ENCODE measurements at regions not wholly inside any gene's neighbourhood (a gene's known extent, or its start where the extent isn't known, plus 50 kb on each side); places are given as distances from the start of the nearest gene placed in this dataset.
"Not testable (repeated sequence)": the region's sequence is repeated elsewhere in the genome, so short reads cannot be mapped to it uniquely, and the experiment has no call there.

DNA sequence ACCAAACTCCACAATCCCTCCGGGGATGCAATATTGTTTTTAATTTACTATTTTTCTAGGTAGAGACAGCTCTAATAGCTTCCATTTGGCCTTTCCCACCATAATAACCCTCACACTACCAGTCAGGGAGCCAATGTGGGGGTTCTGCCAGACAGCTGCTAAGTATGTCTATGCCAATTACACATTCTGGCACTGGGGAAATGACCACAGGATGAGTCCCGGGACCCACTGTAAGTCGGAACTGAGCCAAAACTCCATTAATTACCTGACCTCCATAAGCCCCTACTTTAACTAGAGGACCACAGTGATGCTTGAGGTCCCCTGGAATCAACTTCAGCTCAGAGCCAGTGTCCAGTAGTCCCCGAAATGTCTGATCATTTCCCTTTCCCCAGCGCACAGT is 95.2 kb upstream of the USP25 start:
- not testable (repeated sequence) for DNase-seq

DNA sequence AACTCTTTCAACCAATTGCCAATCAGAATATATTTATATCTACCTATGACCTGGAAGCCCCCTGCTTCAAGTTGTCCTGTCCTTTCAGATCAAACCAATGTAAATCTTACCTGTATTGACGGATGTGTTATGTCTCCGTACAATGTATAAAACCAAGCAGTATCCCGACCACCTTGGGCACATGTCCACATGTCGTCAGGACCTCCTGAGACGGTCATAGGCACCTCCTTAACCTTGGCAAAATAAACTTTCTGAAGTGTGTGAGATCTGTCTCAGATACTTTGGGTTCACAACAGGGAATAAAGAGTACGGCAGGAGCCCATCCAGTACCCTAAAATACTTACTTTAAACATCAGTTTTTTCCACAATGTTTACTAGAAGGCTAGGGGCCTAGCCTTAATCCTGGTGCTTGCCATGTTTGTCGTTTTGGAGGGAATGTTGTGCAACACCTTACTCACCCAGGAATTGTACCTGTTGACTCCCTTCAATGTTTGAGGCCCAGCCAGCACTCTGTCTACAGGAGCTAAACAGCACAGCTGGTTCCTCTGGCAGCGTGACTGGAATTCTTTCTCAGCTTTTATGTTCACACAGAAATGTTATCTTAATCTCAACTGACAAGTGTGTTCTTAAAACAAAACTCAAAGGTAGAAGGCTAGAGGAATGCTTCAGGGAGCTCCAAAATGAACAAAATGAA is 90.8 kb upstream of the USP25 start:
- DNase-seq: no peak

DNA sequence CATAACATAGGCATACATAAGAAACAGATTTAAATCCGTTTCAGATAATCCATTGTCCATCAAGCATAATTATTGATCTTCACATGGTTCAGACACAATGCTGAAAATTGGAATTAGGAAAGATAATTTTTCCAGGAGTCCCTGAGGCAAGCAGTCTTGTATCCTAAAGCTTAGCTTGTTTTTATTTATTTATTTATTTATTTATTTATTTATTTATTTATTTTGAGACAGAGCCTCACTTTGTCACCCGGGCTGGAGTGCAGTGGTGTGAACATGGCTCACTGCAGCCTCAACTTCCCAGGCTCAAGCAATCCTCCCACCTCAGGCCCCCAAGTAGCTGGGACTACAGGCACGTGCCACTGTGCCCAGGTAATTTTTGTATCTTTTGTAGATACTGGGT is 89.7 kb upstream of the USP25 start:
- not testable (repeated sequence) for DNase-seq

DNA sequence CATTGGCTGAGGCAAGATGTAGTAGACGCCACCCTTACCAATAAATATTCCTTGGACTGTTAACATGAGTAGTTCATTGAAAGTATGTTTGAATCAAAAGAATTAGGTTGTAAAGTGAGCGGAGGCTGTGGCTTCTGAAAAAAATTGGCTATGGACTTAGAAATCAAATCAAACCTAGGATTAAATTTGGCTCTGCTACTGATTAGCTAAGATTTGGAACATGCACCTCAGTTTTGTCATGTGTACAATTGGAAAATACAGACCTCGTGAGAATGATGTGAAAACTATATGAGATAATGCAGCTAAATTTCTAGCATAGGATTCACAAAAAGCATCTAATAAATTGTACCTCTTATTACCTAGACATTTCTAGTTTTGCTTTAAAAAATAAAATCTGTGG is 85.3 kb upstream of the USP25 start:
- DNase-seq: no peak

DNA sequence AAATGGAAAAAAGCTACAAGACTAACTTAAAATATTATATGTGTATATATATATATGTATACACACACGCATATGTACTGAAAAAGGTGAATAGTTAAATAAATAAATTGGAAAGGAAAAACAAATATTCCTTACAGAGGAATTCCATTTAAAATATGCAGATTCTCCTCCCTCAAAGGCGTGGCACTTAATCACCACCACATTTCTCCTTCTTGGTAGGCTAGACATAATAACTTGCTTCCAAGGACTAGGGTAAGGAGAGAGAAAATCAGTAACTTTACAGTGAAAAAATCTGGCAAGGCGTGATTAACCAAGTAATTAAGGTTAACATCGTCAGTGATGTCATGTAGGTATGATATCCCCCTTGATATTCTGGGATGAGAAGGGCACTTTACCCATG is 84.0 kb upstream of the USP25 start:
- DNase-seq: no peak

DNA sequence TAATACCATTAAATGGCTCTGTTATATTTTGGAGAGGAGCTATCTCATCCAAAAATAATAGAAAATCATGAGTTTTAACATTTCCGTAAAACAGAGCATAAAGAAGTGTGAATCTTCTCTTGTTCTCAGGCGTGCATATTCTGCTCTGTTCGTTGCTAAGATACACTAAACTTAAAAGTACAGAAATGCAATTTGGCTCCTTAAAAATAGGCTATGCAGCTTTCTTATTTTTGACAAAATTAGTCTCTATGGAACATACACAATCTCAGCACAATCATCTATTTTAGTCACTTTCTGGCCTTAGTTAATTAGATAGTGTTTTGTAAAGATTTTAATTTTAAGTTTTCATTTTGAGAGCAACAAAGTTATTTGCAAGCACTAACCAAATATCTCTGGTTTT is 79.0 kb upstream of the USP25 start:
- no peak for DNase-seq

DNA sequence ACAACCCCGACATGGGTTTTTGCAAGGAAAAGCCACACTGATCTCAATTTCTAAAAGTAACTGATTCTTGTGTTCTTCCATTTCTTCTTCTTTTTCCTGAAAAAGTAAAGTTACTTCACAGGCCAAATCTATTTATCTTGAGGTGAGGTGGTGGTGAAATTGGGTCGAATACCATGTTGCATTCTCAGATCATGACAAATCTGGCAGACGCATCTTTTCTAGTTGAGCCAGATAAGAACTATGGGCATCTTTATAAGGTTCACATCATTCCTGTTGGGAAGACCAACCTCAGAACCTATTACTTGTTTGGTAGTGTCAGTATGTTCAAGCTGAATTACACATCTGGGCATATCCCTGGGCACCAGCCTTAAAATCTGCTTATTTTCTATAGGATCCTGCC is 78.6 kb upstream of the USP25 start:
- no peak for DNase-seq

DNA sequence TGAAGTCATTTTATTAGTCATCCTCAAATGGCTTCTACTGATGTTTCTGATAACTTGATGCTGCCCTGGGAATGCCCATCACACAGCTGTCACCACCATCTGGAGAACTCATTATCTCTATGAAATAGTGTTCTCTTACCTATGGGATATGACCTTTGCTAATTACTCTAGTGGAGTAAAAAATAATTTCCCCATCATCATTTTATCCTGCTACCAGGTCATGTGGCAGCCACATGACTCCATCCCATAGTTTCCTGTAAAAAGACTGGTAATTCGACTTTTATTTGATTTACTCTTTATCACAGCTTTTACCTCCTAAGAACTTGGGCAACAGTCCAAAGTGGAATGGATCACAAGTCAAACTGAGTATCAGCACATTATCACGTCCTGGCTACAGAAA is 76.1 kb upstream of the USP25 start:
- no peak for DNase-seq

DNA sequence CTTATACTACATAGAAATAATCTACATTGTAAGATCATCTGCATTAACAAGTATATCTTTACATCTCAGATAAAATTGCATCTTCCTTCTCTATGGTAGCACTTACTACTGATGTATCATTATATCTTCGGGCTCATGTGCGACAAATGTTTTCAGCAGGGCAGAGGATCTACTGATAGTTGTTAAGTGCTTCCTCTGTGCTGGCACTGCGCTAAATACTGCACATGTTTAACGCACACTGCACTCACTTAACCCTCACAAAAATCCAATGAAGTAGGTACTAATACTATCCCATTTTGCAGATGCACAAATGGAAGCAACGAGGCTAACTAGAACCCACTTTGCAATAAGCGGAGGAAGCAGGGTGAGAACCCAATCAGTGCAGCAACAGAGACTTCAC is 75.6 kb upstream of the USP25 start:
- DNase-seq: no peak

DNA sequence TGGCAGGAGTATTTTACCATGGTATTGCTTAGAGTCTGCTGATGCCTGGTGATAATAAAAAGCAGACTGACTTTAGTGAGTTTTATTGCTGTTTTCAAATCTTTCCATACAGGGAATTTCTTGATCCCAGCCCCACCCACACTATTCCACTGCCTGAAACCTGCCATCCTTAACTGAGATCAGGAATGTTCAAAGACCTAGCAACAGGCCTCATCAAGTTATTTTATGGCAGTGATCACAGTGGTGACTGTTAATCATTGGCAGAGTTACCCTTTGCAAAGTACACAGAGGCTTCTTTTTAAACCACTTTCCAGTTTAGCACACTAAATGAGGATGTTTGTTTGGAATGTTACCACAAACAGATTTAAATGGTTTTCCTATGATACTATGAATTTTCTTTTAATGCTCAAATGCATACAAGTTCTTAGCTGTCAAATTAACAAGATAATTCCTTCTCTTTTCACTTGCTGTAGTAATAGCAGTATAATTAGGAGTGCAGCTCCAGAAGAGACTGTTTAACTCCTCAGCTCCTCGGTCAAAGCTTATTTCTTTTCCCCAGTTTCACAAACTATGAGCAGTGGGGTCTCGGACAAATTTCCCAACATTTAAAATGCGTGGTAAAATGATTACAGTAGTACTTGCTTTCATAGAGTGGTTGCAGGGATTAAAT is 69.9 kb upstream of the USP25 start:
- no peak for DNase-seq

DNA sequence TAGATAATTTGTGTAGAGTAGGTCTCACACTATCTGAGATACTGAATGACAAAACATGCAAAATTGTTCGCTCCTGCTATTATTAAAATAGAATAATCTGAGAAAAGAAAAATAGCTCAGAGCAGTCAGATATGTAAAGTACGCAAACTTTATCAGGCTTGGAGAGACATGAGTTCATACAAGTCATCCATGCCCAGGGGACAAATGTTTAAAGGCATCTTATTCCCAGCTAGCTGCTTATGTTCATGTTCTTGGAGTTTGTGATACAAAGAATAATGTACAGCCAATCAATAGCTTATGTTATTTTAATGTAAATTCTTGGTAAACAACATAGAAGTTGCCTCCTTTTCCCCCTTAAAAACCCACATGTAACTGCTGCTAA is 69.4 kb upstream of the USP25 start:
- no peak for DNase-seq

DNA sequence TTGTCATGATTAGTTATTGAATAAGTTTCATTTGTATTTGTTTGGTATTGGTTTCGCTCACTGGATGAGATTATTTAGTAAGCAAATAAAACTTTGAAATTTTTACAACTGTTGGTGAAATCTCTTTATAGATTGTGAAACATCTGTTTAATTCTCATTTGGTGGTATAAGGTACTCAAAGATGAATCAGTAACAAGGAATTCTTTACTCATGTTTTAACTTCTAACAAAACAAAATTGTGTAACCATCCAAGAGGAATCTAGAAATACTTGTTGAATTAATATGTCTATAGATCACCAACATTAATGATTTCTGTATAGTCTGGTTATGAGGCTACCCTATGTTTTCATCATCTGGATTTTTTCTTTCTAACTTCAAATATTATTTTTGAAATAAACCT is 62.8 kb upstream of the USP25 start:
- no peak for DNase-seq

DNA sequence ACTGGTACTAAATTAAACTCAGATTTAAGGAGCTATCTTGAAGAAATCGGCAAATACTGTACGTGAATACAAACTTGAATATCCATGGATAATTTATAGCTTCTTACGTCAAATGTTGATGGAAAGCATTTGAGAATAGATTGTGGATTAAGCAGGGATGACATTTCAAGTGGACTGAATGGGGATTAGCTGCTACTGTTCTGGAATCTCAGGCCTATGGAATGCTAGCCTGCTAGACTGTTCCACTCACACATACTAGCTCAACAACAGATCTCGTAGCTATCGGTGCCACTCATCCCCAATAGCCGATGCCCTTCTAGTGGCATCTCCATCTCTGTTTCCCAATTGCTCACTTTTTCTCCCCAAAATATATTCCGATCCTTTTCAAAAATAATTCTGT is 62.0 kb upstream of the USP25 start:
- no peak for DNase-seq

DNA sequence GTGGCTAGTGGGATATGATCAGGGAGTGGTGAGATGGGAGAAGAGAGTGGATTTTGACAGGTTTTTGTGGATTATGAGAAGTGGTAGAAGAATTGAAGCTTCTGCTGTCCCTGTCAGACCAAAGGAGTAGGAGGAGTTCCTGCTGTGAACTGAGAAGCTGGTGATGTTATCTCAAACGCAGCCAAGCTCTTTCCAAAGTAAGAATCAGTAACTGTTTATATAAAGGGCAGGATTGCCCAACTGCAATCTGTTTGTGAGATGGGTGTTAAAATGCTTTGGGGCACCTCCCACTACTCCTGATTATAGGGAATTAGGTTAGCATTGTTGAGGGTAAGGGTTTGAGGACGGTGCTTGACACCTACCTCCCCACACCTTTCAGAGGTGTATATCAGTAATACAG is 60.5 kb upstream of the USP25 start:
- DNase-seq: no peak

DNA sequence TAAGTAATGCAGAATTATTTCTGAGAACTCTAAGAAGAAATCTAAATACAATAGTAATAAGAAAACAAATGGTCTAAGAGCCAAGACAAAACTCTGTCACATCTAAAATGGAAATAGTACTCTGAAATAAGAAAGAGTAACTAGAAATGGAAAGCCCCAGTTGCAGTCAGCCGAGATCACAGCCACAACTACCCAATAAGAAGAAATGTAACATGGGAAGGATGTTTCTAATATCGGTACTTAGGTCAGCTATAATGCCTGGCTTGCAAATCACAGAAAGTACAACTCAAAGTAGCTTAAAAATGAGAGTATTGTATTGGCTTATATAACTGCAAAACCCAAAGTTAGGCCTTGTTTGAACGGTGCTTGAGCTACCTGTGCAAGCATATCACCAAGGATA is 58.6 kb upstream of the USP25 start:
- no peak for DNase-seq

DNA sequence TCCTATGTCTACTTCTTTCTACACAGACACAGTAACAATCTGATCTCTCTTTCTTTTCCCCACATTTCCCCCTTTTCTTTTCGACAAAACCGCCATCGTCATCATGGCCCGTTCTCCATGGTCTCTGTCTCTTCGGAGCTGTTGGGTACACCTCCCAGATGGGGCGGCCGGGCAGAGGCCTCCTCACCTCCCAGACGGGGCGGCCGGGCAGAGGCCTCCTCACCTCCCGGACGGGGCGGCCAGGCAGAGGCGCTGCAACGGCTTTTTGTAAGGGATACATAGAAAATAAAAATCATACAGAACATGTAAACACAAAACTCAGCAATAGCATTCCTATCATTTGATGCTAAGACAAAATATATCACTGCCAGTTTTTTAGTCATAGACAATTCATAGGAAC is 57.2 kb upstream of the USP25 start:
- DNase-seq: not testable (repeated sequence)

DNA sequence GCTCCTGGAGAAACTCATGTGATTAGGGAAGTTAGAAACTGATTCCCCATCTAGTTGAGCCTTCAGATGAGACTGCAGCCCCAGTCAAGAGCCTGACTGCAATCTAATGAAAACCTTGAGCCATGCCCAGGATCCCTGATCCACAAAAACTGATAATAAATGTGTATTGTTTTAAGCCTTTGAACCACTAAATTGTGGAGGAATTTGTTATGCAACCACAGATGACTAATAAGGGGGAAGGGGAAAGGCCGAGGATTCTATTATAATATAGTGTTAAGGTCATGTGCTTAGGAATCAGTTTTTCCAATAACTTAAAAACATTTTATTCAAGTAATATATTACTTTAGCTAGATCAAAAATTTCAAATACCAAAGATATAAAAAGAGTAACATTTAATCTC is 52.8 kb upstream of the USP25 start:
- DNase-seq: no peak

DNA sequence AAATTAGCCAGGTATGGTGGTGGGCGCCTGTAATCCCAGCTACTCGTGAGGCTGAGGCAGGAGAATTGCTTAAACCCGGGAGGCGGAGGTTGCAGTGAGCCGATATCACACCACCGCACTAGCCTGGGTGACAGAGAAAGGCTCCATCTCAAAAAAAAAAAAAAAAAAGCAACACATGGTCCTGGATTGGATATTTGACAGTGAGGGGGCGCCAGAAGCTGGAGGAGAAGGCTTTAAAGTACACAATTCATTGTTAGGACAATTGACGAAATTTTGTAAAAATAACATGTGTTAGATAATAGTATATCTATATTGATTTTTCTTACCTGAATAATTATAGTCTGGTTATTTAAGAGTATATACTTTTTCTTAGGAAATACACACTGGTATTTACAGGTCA is 50.2 kb upstream of the USP25 start:
- DNase-seq: no peak
